GM12878 (cell line): ENCODE measurements at regions not wholly inside any gene's neighbourhood (a gene's known extent, or its start where the extent isn't known, plus 50 kb on each side); places are given as distances from the start of the nearest gene placed in this dataset.
"Not testable (repeated sequence)": the region's sequence is repeated elsewhere in the genome, so short reads cannot be mapped to it uniquely, and the experiment has no call there.

Experiments used
- MYB ChIP-seq: fragments of 150-350 bp; IDR thresholded peaks from 2 replicates; pipeline ENCODE4 v1.6.1; 2014; ENCODE audit warnings: mild to moderate bottlenecking, low read depth, low read length, borderline replicate concordance
- POLR2A ChIP-seq: IDR thresholded peaks from 2 replicates; pipeline ENCODE4 v1.6.1; 2011; ENCODE audit warnings: low read depth, mild to moderate bottlenecking, low read length
- SIN3A ChIP-seq: IDR thresholded peaks from 2 replicates; pipeline ENCODE4 v1.6.1; 2012; ENCODE audit warnings: low read depth, low read length, improper control_type of control experiment
- SMC3 ChIP-seq: IDR thresholded peaks from 2 replicates; pipeline ENCODE4 v1.6.1; 2011; ENCODE audit warnings: low read length, improper control_type of control experiment, borderline replicate concordance
- ZNF274 ChIP-seq: IDR thresholded peaks from one replicate; pipeline ENCODE4 v1.8.0; 2011; ENCODE audit not compliant: insufficient read length, insufficient read depth
- TF ChIP-seq, protein P1 (sequence below), 3 experiments: IDR thresholded peaks in 2 of 3; conservative IDR thresholded peaks in 1 of 3; 2 replicates each; pipeline ENCODE4 v1.5.1; 2011; ENCODE audit warnings: low read depth in 3 of 3, low read length in 3 of 3, mild to moderate bottlenecking in 3 of 3, control low read depth in 2 of 3, moderate library complexity in 2 of 3, inconsistent platforms in 1 of 3, mixed read lengths in 1 of 3; ENCODE audit not compliant: control insufficient read depth in 2 of 3, insufficient read depth in 1 of 3; ENCODE audit errors: extremely low read depth in 1 of 3

DNA sequence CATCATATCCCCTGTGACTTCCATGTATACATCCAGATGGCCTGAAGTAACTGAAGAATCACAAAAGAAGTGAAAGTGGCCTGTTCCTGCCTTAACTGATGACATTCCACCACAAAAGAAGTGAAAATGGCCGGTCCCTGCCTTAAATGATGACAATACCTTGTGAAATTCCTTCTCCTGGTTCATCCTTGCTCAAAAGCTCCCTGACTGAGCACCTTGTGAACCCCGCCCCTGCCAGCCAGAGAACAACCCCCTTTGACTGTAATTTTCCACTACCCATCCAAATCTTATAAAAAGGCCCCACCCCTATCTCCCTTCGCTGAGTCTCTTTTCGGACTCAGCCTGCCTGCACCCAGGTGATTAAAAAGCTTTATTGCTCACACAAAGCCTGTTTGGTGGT, 680.2 kb downstream of the KHDRBS2 start:
- TF ChIP-seq, protein P1, sequence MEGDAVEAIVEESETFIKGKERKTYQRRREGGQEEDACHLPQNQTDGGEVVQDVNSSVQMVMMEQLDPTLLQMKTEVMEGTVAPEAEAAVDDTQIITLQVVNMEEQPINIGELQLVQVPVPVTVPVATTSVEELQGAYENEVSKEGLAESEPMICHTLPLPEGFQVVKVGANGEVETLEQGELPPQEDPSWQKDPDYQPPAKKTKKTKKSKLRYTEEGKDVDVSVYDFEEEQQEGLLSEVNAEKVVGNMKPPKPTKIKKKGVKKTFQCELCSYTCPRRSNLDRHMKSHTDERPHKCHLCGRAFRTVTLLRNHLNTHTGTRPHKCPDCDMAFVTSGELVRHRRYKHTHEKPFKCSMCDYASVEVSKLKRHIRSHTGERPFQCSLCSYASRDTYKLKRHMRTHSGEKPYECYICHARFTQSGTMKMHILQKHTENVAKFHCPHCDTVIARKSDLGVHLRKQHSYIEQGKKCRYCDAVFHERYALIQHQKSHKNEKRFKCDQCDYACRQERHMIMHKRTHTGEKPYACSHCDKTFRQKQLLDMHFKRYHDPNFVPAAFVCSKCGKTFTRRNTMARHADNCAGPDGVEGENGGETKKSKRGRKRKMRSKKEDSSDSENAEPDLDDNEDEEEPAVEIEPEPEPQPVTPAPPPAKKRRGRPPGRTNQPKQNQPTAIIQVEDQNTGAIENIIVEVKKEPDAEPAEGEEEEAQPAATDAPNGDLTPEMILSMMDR (IDR thresholded peaks at IDR 0.05 in 2 of 3, conservative IDR thresholded peaks at IDR 0.05 in 1 of 3; ENCODE audit: control insufficient read depth in 2 of 3, extremely low read depth in 1 of 3, insufficient read depth in 1 of 3, low read depth in 3 of 3, low read length in 3 of 3) = not testable (repeated sequence)
- not testable (repeated sequence) for TF ChIP-seq ZNF274, MYB, SMC3, SIN3A, POLR2A
